Body of pancreas (tissue), 4 donors: ENCODE measurements at regions not wholly inside any gene's neighbourhood (a gene's known extent, or its start where the extent isn't known, plus 50 kb on each side); places are given as distances from the start of the nearest gene placed in this dataset.

Experiments used
- POLR2A ChIP-seq, 3 donors: fragments of 450-650 bp; IDR thresholded peaks; one replicate each; pipeline ENCODE4 v1.6.1; 2016; ENCODE audit warnings: antibody characterized with exemption in 3 of 3, mild to moderate bottlenecking in 2 of 3
- TF ChIP-seq, protein P1 (sequence below), 7 experiments: fragments of 450-650 bp in 4 of 7; fragments of 200-600 bp in 3 of 7; sonication (generic) in 3 of 7; IDR thresholded peaks; one replicate each; pipeline ENCODE4 v1.5.1; 2016 to 2019; ENCODE audit warnings: antibody characterized with exemption in 7 of 7

DNA sequence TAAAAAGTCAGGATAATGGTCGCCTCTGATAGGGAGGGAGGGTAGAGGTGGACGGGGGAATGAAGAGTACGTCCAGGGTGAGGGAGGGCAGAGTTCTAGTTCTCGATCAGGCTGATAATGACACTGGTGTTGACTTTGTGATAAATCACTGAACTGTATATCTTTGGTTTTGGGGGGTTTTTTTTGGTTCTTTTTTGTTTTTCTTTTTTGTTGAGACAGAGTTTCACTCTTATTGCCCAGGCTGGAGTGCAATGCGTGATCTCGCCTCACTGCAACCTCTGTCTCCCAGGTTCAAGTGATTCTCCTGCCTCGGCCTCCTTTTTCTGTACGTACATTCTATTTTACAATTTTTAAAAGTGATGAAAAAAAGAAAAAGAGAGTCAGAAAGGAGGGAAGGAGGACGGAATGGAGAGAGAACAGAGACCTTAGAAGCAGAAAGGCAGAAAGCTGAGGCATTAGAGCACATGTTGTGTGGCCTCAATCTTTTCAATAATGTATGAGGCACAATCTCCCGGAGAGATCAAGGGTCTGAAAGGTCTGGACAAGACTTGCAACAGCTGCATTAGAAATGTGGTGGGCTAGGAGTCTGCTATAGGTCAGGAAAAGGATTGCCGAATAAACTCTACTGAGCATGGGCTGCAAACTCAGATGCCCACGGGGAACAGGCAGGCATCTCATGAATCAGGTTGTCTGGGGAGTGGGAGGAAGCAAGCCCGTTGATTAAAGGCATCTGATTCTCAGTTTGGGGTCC is 174.8 kb downstream of the TOMM20 start:
- TF ChIP-seq, protein P1, sequence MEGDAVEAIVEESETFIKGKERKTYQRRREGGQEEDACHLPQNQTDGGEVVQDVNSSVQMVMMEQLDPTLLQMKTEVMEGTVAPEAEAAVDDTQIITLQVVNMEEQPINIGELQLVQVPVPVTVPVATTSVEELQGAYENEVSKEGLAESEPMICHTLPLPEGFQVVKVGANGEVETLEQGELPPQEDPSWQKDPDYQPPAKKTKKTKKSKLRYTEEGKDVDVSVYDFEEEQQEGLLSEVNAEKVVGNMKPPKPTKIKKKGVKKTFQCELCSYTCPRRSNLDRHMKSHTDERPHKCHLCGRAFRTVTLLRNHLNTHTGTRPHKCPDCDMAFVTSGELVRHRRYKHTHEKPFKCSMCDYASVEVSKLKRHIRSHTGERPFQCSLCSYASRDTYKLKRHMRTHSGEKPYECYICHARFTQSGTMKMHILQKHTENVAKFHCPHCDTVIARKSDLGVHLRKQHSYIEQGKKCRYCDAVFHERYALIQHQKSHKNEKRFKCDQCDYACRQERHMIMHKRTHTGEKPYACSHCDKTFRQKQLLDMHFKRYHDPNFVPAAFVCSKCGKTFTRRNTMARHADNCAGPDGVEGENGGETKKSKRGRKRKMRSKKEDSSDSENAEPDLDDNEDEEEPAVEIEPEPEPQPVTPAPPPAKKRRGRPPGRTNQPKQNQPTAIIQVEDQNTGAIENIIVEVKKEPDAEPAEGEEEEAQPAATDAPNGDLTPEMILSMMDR (IDR thresholded peaks at IDR 0.05): no peak
- TF ChIP-seq POLR2A (IDR thresholded peaks at IDR 0.05): no peak
